Activated naive CD4-positive, alpha-beta T cell treated with Interleukin-2 at 50 U/mL for 16 hours (primary cell): ENCODE measurements at regions not wholly inside any gene's neighbourhood (a gene's known extent, or its start where the extent isn't known, plus 50 kb on each side); places are given as distances from the start of the nearest gene placed in this dataset.
"Not testable (repeated sequence)": the region's sequence is repeated elsewhere in the genome, so short reads cannot be mapped to it uniquely, and the experiment has no call there.

ENCODE experiments used
- DNase-seq: peaks from one replicate; pipeline ENCODE4 v3.0.0-alpha.2; 2020

DNA sequence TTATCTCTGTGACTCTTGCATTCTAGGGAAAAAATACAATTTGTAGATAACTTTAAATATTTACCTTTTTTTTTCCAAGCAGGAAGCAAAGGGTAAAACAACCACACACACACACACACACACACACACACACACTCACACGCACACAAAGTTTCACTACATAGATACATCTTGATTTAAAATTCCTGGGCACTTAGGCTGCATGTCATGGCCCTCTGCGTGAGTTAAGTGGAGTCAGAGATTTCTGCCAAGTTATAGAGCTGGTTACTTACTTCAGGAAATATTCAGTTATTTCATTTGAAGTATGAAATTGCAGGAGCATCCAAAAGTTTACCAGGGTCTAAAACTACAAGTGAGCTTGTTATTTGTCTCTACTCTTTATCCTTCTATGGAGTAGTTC lies 612.0 kb downstream of the IRS1 start:
- no peak for DNase-seq

DNA sequence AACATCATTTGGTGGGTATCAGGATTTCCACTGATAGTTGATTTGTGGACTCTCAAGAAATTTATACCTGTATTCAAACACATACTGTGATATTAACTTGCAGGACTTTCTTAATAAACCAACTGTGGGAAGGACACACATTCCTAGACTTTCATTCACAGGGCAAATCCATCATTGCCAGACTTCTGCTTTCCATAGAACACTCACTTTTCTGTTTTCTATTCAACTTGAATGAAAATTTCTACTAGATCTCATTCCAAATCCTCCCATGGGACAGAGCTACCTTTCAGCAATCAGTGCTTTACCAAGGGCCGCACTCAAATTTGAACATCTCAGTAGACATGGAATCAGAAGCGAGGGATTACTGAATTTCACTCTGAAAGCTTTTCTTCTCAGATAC lies 612.5 kb downstream of the IRS1 start:
- no peak for DNase-seq

DNA sequence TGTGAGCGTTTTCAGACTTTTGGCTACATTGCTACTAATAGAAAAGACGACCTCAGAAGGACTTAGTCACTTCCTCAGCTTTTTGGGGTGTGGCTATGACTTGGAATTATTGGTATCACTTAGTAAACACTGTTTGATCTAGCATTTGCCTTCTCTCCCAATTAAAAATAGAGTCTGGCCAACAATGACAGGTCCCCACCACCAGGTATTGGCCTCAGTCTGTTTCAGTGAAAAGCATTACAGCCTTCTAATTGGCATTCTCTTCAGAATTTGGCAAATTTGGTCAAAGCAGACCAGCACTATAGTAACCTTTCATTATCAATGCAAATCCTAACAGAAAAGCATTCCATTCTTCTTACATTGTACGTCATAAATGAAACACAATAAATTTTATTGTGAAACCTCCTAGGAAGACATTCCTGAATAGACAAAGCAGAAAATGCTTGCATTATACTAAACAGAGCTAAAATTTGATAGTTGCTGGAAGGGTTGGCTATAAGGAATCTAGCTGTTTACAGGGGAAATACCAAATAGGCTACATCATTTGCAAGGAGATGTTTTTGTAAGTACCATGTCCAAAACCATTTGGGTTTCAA lies 613.9 kb downstream of the IRS1 start:
- DNase-seq: no peak

DNA sequence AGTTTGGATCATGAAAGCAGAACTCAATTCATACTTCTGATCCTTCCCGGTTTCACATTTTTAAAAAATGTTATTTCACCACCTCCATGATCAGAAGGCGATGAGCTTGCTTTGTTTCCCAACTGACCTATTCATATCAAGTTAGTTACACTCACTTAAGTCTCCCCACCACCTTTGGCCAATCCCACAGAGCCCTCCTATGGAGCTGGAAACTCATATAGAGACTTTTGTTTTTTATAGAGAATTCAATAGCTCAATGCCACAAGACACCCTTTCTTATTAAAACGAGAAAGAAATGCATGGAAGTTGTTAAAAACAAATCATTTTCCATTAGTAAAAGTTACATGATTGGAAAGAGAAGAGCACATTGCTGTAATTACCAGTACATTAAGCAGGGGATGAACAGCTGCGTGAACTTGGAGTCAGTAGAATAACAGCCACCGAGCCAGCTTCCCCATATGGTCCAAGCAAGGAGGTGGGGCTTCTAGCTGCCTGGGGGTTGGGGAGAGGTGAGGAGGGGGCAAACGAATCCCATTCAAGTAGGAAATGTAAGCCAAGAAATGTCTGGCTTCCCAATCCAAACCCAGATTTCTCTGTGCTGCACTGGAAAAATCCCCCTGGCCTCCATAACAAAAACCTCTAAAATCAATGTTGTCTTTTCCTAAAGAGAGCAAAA lies 614.5 kb downstream of the IRS1 start:
- no peak for DNase-seq

DNA sequence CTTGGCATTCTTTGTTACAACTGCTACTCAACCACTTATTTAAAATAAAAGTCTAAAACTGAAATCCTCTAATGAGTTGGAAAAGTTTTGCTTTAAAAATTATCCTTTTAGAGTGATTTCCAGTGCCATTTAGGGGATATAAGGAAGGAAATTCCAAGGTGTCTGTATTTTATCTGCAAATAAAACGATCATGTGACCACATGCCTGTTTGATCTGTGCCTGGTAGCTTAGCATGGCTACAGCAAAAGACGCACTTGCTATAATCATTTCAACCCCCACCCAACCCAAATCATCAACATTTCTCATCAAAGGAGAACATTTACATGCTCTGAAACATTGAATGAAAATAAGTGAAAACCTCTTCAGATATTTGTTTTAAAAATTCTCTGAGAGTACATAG lies 615.1 kb downstream of the IRS1 start:
- no peak for DNase-seq

DNA sequence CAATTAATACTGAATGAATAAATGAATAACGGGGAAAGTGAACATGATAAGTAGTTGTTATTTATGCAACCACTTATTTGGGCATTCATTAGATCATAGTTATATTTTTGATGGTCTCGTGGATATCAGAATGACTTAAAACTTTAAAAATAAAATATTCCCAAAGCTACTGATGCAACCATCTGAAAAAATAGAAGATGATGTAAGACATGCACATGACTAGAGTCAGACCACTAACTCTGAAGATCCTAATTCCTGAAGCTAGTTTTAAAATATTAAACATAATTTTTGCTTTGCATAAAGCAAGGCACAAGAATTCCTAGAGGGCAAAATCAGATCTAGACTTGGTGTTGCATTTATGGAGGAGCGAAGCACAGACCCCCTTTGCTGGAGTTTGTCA lies 616.1 kb downstream of the IRS1 start:
- DNase-seq: no peak

DNA sequence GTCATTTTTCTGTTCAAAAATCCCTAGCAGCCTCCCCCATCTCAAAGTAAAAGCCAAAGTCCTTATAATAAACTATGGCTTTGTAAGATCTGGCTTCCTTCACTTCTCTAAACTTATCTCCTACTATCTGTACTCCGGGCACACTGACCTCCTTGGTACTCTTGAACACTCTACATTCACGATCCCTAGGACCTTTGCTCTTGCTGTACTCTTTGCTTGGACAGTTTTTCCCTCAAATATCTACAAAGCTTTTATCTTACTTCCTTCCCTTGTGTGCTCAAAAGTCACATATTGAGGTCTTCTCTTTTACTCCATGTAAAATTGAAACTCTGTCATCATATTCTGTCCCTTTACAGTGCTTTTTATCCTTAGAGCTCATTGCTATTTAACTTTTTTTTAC lies 616.6 kb downstream of the IRS1 start:
- no peak for DNase-seq

DNA sequence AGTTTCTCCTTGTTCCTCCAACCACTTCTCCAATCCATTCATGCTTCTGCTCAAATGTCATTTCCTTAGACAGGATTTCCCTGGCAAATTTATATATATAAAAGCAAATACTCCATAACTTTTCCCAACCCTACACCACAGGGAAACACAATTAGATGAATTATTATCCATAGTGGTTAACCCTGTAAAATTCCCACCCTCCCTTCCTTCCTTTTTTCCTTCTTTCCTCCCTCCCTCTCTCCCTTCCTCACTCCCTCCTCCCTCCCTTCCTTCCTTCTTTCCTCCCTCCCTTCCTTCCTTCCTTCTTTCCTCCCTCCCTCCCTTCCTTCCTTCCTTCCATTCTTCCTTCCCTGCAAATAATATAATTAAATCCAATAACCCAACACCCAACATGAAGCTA lies 617.7 kb downstream of the IRS1 start:
- no peak for DNase-seq

DNA sequence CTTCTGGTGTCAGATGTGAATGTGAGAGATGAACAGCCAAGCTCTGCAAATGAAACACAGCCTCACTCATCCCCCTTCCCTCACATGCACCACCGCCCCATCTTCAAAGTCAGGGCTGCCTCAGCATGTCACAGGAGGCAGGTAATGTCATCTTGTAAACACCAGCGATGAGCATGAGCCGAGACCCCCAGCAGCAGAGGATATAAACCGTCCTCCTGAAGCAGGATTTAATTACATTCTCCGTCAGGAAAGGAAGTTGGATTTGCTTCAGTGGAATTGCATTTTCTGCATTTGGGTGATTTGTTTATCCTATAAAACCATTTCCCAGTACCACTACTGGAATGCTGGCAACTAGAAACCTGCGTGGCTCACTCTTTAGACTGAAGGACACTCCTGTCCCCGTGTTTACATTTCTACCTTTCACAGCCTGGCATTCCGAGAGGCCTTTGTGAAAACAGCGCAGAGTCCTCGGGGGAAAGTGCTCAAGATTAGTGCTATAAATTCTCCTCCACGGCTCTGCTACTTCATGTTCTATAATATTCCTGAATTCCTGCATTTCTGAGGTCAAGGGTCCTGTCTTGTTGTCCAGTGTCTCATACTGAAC lies 619.2 kb downstream of the IRS1 start:
- DNase-seq: no peak

DNA sequence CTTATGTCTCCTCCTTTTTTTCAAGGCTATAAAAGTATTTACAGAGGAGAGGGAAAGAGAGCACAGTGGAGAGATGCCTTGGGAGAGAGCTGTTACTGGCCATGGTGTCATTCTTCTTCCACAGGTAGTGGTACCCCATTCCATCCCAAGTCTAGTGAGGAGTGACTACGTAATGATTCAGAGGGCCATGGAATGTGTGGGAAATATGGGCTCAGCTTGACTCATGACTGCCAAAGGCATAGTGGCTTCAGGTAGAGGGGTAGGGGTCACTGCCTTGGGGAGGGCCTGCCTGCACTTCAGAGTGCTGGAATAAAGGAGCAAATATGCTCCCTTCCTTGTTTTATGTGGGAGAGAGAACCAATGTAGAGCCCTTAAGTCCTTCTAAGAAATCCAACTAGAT lies 620.6 kb downstream of the IRS1 start:
- DNase-seq: no peak

DNA sequence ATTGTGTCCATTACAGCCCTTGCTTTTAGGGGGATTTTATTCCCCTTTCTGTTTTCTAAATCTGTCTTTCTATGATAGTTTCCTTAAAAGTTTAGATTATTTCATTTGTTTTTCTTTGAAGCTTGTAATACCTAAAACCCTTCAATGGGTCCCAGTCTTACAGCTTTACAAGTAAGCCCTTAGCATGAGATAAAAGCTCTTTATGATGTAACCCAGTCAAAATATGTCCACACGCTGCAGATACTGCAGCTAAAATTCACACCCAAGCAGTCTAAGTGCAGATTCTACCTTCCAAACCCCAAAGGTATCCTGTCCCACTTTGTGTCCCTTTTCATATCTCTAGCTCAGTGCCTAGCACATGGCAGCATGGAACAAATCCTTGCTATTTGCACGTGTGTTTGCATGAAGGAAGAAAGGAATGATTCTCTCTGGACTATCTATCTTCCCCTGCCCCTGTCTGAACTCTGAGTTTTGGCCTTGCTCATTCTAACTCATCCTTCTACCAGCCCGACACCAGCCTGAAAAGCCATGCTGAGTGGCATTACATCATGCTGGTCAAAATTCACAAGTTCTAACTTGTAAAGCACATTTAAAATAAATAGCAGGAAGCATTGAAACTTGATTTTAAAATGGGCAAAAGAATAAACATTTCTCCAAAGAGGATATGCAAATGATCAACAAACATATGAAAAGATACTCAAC lies 623.2 kb downstream of the IRS1 start:
- DNase-seq: no peak

DNA sequence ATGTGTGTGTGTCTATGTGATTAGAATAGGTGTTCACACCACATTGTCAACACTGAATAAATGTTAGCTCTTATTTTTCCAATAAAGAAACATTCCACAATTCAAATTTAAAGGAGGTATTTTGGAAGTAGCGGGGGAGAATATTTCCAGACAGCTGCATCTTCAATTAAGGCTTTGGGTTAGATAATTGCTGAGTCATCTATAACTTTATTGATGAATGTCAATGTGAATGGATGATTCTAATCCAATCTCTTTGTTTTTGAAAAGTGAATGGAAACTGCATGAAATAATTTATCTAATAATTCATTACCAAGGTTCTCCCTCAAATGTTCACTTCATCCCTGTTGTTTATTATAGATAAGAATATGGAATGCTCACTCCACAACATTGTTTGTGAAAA lies 625.2 kb downstream of the IRS1 start:
- no peak for DNase-seq

DNA sequence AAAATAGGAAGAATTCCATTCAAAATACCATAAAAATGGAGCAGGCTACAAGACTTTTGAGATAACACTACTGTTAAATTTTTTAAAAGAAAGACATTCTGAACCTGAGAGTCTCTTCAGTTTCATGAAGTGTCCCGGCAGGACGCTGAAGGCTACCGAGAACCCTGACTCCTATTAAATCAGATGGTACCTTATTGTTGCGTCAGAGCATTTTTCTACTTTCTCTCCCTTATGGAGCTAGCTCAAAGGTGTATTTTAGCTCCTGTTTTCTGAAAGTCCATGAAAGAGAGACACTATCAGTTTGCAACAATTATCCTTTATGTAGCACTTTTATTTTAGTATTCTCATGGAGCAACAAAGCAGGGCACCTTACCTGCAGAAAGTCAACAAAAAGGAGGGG lies 626.7 kb downstream of the IRS1 start:
- DNase-seq: no peak

DNA sequence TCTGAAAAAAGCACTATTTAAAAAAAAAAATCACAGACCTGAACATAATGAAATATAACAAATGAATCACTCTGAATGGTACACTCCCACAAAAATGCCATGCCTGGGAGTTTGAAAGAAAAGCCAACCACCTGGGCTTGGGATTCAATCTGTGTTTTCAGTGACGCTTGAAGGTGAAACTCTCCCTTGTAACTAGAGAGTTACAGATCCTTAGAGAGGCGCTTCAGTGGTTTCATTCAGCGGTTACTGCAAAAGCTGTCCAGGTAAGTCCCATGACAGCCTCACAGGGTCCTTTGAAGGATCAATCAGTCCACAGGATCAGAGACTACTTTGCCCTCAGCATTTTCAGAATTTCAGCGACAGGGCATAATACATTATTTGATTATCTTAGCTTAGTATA lies 627.3 kb downstream of the IRS1 start:
- DNase-seq: no peak

DNA sequence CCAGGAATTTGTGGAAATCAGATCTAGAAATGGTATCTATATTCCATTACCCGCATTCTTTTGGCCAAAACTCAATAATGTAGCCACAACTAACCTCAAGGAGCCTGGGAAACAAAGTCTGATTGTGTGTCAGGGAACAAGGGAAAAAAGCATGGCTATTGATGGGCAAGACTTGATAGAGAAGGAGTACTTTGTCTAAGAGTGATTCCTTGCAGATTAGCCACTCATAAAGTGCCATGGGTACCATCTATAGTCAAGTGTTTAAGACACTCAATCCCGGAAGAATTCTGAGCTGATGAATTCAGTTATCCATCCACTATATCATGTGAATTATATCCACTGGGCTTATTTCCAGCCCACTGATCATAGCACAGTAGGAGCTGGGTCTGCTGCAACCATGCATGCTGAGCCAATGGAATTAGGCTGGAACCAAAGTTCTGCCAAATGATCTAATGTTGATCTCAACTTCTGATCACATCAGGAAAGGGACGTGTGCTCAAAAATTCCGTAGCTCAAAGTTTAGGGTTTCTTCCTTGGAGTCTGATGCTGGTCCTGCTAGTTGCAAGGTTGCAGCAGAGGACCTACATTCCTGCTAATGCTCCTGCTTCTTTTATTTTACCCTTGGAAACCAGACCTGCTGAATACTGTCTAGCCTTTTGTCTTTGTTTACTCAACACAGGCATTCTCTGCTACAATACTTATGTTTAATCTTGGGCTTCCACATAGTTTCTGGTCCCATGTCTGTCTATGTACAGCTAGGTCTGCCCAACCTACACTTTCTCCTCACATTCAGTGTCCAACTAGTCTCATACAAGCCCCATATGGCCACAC lies 629.7 kb downstream of the IRS1 start:
- DNase-seq: no peak

DNA sequence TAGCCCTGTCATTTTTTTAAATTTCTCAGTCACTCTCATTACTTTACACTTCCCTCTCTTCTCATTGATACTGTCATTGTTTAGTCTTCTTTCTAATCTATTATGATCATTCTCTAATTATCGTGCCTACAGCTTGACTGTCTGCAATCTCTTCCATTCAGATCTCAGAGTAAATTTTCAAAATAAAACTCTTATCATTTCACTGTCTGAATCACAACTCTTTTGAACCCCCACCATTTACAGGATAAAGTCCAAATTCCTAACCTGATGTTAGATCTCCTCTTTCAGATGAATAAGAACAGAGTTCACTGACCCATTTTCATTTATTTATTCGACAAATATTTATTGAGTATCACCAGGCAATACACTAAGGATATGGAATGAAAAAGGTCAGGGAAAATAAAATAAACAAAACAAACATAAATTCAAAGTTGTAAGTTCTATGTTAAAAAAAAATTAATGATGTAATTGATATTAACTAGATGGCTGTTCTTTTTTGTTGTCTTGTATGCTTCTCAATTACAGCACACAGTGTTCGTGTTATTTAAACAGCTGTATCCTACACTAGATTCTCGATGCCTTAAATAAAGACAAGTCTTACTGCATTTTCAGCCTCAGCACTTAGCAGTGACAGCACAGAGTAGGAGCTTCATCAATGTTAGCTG lies 631.0 kb downstream of the IRS1 start:
- no peak for DNase-seq

DNA sequence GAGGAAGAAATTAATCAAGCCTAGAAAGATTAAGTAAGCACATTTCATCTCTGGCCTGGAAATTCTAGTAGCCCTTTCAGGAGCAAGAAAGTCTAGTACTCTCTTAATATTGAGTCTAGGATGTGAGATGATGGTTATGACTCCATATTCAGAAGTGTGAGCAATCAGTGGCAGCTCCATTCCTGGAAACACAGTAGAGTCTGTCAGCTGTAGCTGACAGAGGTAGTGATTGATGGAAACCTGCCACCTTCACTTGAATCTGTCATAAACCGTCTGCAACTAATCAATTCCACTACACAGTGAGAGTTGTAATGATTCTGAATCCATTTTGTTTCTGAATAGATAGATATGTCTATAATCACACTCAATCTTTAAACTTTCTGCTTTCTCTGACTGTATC lies 635.1 kb downstream of the IRS1 start:
- no peak for DNase-seq

DNA sequence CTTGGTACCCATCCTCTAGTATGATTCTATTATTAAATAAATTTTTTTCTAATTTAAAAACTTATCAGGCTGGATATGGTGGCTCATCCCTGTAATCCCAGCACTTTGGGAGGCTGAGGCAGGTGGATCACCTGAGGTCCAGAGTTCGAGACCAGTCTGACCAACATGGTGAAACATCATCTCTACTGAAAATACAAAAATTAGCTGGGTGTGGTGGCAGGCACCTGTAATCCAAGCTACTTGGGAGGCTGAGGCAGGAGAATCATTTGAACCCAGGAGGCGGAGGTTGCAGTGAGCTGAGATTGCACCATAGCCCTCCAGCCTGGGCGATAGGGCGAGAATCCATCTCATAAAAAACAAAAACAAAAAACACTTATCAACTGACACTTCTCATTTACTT lies 639.0 kb downstream of the IRS1 start:
- DNase-seq: not testable (repeated sequence)

DNA sequence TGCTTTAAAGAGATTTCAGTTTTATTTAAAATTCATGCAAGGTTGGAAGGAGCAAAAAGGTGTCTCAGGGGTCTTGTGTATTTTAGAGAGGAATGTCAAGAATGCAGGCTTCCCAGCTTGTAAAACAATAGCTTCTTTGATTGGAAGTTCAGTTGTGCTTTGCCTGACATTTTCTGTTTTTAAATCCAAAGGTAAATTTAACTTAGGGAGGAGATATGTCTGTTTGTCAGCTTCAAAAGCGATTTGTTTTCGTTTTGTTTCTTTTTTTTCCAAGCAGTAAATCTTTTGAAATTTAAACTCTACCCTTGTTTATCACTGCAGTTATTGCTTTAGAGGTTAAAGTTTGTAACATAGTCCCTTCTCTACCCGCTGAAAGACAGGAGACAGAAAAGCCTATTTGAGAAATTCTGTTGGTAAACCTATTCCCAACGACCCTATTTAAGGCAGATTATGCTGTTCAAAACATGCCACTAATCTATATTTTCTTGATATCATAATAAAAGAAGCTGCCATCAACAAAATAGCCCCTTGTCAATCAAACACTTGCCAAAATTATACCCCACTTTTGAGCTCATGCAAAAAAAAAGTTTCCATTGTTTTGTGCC lies 639.6 kb downstream of the IRS1 start:
- DNase-seq: no peak

DNA sequence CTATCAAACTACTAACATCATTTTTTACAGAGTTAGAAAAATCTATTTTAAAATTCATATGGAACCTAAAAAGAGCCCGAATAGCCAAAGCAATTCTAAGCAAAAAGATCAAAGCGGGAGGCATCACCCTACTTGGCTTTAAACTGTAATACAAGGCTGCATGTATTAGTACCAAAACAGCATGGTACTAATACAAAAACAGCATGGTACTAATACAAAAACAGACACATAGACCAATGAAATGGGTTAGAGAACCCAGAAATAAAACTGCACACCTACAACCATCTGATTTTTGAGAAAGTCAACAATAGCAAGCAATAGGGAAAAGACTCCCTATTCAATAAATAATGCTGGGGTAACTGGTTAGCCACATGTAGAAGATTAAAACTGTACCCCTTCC lies 640.7 kb downstream of the IRS1 start:
- no peak for DNase-seq

DNA sequence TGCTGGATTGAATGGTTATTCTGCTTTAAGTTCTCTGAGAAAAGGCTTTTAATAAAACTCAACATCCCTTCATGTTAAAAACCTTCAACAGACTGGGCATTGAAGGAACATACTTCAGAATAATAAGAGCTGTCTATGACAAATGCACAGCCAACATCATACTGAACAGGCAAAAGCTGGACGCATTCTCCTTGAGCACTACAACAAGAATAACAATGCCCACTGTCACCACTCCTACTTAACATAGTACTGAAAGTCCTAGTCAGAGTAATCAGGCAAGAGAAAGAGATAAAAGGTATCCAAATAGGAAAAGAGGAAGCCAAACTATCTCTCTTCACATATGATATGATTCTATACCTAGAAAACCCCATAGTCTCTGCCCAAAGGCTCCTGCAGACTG lies 641.4 kb downstream of the IRS1 start:
- DNase-seq: no peak
